ENCODE measurements at regions not wholly inside any gene's neighbourhood (a gene's known extent, or its start where the extent isn't known, plus 50 kb on each side); places are given as distances from the start of the nearest gene placed in this dataset.

DNA sequence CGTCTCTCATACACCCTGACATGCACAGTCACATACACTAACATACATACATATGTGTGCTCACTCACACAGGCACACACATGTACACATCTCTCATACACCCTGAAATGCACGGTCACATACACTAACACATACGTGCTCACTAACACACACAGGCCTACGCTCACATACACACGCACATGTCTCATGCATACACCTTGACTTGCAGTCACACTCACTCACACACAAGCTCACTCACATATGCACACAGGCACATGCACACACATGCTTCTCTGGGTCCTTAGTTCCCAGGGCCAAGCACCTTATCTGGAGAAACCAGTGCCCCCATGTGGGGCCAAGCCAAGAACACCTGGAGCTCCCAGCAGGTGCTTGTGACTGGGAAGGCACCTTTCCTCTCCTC lies 240.3 kb downstream of the RBFOX3 start:
- Histone ChIP-seq H2AK5ac (ENCODE audit: insufficient read length, low read length) (no peak overlapping the region), H4K20me1 (ENCODE audit: control insufficient read depth, insufficient read depth, insufficient read length) (no peaks in the 10 kb centered on the region), H4K91ac (ENCODE audit: insufficient read length, low read depth, low read length) (no peak overlapping the region), H2BK12ac (ENCODE audit: insufficient read length, low read depth, low read length) (no peak overlapping the region), H4K5ac (ENCODE audit: insufficient read length, low read depth, low read length) (no peak overlapping the region), H2BK120ac (ENCODE audit: low read depth, low read length, poor library complexity, severe bottlenecking) (no peak overlapping the region), H3K4me2 (ENCODE audit: insufficient read depth, insufficient read length, low read length) (no peak overlapping the region), H3K23me2 (ENCODE audit: insufficient read length, low read depth, low read length, poor library complexity, severe bottlenecking) (no peaks in the 10 kb centered on the region), H3K27ac (ENCODE audit: insufficient read length, low read depth, low read length) (no peak overlapping the region), H3K4ac (ENCODE audit: low read depth, low read length) (no peak overlapping the region), H3K27me3 (ENCODE audit: insufficient read depth, low read length) (no peaks in the 10 kb centered on the region), H3K18ac (ENCODE audit: insufficient read length, low read depth, low read length) (no peak overlapping the region), H2BK5ac (ENCODE audit: insufficient read length, low read length) (no peak overlapping the region), H3K79me2 (ENCODE audit: insufficient read depth, low read length) (no peaks in the 10 kb centered on the region), H2BK15ac (ENCODE audit: low read depth, low read length) (no peak overlapping the region), H2BK20ac (ENCODE audit: low read depth, low read length, poor library complexity, severe bottlenecking) (no peak overlapping the region), H4K8ac (replicated peaks; ENCODE audit: insufficient read length, low read depth, low read length) (no peak overlapping the region), H3T11ph (ENCODE audit: low read length) (no peak overlapping the region), H3K23ac (ENCODE audit: insufficient read length, low read depth, low read length) (no peak overlapping the region), H2AFZ (ENCODE audit: low read length) (no peak overlapping the region), H3K56ac (ENCODE audit: insufficient read length, low read depth, low read length) (no peak overlapping the region), H3K79me1 (ENCODE audit: insufficient read depth, low read depth, low read length, poor library complexity, severe bottlenecking) (no peaks in the 10 kb centered on the region), H3K14ac (ENCODE audit: insufficient read depth, low read length) (no peak overlapping the region; the same call in 1 of the 2 replicates), H3K4me1 (ENCODE audit: insufficient read depth, low read length) (no peaks in the 10 kb centered on the region), H3K9me3 (ENCODE audit: control insufficient read depth, low read depth, low read length) (no peaks in the 10 kb centered on the region), H3K9ac (ENCODE audit: extremely low read depth, insufficient read length, low read length) (no peak overlapping the region)
- no peaks in the 10 kb centered on the region for H3K9me3 Mint-ChIP-seq
- H3K4me1 Mint-ChIP-seq = peaks cover 15 to 40% of the 10 kb centered on the region in 2 experiments
- TF ChIP-seq, protein P1, sequence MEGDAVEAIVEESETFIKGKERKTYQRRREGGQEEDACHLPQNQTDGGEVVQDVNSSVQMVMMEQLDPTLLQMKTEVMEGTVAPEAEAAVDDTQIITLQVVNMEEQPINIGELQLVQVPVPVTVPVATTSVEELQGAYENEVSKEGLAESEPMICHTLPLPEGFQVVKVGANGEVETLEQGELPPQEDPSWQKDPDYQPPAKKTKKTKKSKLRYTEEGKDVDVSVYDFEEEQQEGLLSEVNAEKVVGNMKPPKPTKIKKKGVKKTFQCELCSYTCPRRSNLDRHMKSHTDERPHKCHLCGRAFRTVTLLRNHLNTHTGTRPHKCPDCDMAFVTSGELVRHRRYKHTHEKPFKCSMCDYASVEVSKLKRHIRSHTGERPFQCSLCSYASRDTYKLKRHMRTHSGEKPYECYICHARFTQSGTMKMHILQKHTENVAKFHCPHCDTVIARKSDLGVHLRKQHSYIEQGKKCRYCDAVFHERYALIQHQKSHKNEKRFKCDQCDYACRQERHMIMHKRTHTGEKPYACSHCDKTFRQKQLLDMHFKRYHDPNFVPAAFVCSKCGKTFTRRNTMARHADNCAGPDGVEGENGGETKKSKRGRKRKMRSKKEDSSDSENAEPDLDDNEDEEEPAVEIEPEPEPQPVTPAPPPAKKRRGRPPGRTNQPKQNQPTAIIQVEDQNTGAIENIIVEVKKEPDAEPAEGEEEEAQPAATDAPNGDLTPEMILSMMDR (conservative IDR thresholded peaks at IDR 0.05) = no peak
- DNase-seq = no peak
- no peak overlapping the region; a peak in 1 of 7 replicates for H3K27ac Mint-ChIP-seq
- peaks cover 31% of the 10 kb centered on the region for H3K27me3 Mint-ChIP-seq (ENCODE audit: low read depth)
- no CpG with 5 or more reads among the region's 5 CpGs for WGBS (ENCODE audit: extremely low coverage, insufficient read length, low lambda C conversion rate)
- no peaks in the 10 kb centered on the region for H3K36me3 Mint-ChIP-seq (ENCODE audit: insufficient read depth in 1 of 3, low read depth in 3 of 3)
- no peak overlapping the region for H3K4me3 Mint-ChIP-seq

All from H9 (cell line).